BJ (cell line): ENCODE measurements at regions not wholly inside any gene's neighbourhood (a gene's known extent, or its start where the extent isn't known, plus 50 kb on each side); places are given as distances from the start of the nearest gene placed in this dataset.

ENCODE experiments used
- CTCF ChIA-PET: fragments of 350-600 bp; formaldehyde crosslinking; extraction: SDS; loops from one replicate; lab custom pipeline; 2021; ENCODE audit warnings: antibody characterized with exemption, inconsistent platforms; lab: Yijun Ruan, JAX
- POLR2A ChIA-PET: fragments of 300-600 bp; sonication (Branson Sonifier 250); formaldehyde crosslinking; extraction: SDS; loops from one replicate; lab custom pipeline; 2021; ENCODE audit warnings: antibody characterized with exemption; lab: Charles Lee
- DNase-seq: peaks from one replicate; pipeline ENCODE4 v3.0.0-alpha.2; 2011; ENCODE audit warnings: low read depth
- H3K27me3 ChIP-seq: 2 replicates; pipeline ENCODE4 v1.6.0; 2011; ENCODE audit warnings: low read length; ENCODE audit not compliant: control insufficient read depth, insufficient read depth
- H3K36me3 ChIP-seq: 2 replicates; pipeline ENCODE4 v1.5.1; 2011; ENCODE audit warnings: low read length; ENCODE audit not compliant: control insufficient read depth, insufficient read depth
- H3K4me3 ChIP-seq: 2 replicates; pipeline ENCODE4 v1.5.1; 2011; ENCODE audit warnings: low read depth, mild to moderate bottlenecking, control low read depth, low read length
- CTCF ChIP-seq: IDR thresholded peaks from 2 replicates; pipeline ENCODE4 v1.5.1; 2011; ENCODE audit warnings: low read depth, mild to moderate bottlenecking, control low read depth, inconsistent platforms, low read length, moderate library complexity; ENCODE audit not compliant: insufficient read depth

DNA sequence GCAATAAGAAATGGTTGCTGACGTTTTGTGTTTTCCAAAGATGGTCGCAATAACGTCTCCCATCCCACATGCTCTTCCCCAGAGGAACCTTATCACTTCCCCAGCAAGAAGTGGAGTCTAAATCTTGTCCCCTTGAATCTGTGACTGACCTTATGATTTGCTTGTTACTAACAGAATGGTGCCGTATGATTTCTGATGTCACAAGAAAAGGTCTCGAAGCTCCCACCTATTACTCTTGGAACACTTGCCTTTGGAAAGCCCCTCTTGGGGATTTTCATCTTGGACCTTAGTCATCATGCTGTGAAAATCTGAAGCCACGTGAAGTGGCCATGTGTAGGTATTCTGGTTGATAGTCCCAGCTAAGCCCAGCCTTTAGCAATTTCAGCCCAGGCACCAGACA, 86.2 kb upstream of the GLS start:
- POLR2A ChIA-PET = no interaction called here
- CTCF ChIA-PET = interaction anchor here (1.2 to 1.8 kb wide), 4 partner anchors 11 to 153 kb away, joined by 4 to 5 read pairs (median 5); no protein-coding TSS in a partner anchor
- Histone ChIP-seq H3K27me3 (no peaks in the 10 kb centered on the region), H3K36me3 (no peaks in the 10 kb centered on the region), H3K4me3 (no peak overlapping the region)
- DNase-seq = no peak
- TF ChIP-seq CTCF = no peak

GRCh38 chr2:190794790-190795189, 85.8 kb upstream of the GLS start:
- ChIA-PET CTCF (interaction anchor here (1.2 to 1.8 kb wide), 4 partner anchors 10 to 152 kb away, joined by 4 to 5 read pairs (median 5); no protein-coding TSS in a partner anchor), POLR2A (no interaction called here)
- TF ChIP-seq CTCF = no peak
- Histone ChIP-seq H3K4me3 (no peak overlapping the region), H3K36me3 (no peaks in the 10 kb centered on the region), H3K27me3 (no peaks in the 10 kb centered on the region)
- no peak for DNase-seq

- no peaks in the 10 kb centered on the region for H3K36me3 ChIP-seq
- no peak for DNase-seq
- no peaks in the 10 kb centered on the region for H3K27me3 ChIP-seq
- no peak overlapping the region for H3K4me3 ChIP-seq
- TF ChIP-seq CTCF = no peak
- ChIA-PET POLR2A (no interaction called here), CTCF (no interaction called here)
These were observed 84.9 kb upstream of the GLS start for GRCh38 chr2:190795686-190796085.

DNA sequence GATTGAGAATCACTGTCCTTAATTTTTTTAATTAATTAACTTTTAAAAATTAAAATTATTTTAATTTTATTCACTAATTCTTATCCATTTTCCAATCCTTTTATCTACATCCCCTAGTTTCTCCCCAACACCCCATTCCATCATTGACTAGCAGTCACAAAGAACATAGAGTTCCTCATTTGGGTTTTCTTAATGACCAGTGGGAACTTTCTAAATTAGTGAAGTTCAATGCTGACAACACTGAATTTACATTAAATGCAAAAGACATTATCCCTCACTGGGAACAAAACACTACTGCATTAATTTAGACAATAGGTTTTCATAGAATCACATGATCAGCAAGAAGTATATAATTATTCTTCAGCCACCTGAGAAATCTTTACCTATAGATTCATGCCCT, 80.6 kb upstream of the GLS start:
- no peaks in the 10 kb centered on the region for H3K36me3 ChIP-seq
- DNase-seq = no peak
- H3K4me3 ChIP-seq = no peak overlapping the region
- CTCF ChIA-PET = no interaction called here
- no peaks in the 10 kb centered on the region for H3K27me3 ChIP-seq
- TF ChIP-seq CTCF = no peak
- POLR2A ChIA-PET = no interaction called here

DNA sequence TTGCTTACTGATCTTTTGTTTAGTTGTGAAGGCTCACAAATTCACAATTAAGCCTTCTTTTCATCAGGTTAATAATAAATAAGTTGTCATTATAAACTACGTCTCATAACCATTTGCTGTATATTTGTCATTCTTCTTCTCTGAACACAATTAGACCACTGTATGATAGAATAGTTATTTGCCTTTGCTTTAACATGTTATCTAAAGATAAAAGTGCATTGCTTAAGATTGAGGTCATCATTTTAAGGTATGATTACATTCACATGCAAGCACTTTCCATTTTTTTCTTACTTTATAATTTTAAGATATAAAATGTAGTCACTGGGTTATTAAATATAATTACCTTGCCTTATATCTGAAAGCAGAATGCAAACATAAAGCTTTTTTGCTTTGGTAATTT, 80.1 kb upstream of the GLS start:
- POLR2A ChIA-PET = no interaction called here
- Histone ChIP-seq H3K27me3 (no peaks in the 10 kb centered on the region), H3K4me3 (no peak overlapping the region), H3K36me3 (no peaks in the 10 kb centered on the region)
- DNase-seq = no peak
- TF ChIP-seq CTCF = no peak
- CTCF ChIA-PET = interaction anchor here (1.6 to 2.2 kb wide), 2 partner anchors 17 to 50 kb away, joined by 5 to 10 read pairs; no protein-coding TSS in a partner anchor
